Keratinocyte (primary cell): ENCODE measurements at regions not wholly inside any gene's neighbourhood (a gene's known extent, or its start where the extent isn't known, plus 50 kb on each side); places are given as distances from the start of the nearest gene placed in this dataset.
"Not testable (repeated sequence)": the region's sequence is repeated elsewhere in the genome, so short reads cannot be mapped to it uniquely, and the experiment has no call there.

Experiments used
- DNase-seq: peaks from one replicate; pipeline ENCODE4 v3.0.0-alpha.2; 2011; ENCODE audit warnings: low read depth, missing footprints, low spot score
- FAIRE-seq: peaks from 2 replicates; lab custom pipeline; 2011; peaks lifted over from hg19 to GRCh38; lab: Jason Lieb, UNC
- H2AFZ ChIP-seq: 2 replicates; pipeline ENCODE4 v1.6.0; 2012; ENCODE audit warnings: low read length, control low read depth, inconsistent platforms; ENCODE audit not compliant: control insufficient read depth
- H3K27ac ChIP-seq: 2 replicates; pipeline ENCODE4 v1.5.1; 2011; ENCODE audit warnings: low read length; ENCODE audit not compliant: control insufficient read depth, insufficient read depth
- H3K27me3 ChIP-seq: 3 replicates; pipeline ENCODE4 v1.6.0; 2011; ENCODE audit warnings: low read length; ENCODE audit not compliant: control insufficient read depth, insufficient read depth; ENCODE audit errors: extremely low read depth
- H3K36me3 ChIP-seq, 2 experiments: 2 replicates in 1 of 2; 3 replicates in 1 of 2; pipeline ENCODE4 v1.5.1; 2011; ENCODE audit warnings: low read length in 2 of 2, mild to moderate bottlenecking in 1 of 2; ENCODE audit not compliant: control insufficient read depth in 2 of 2, insufficient read depth in 2 of 2; ENCODE audit errors: extremely low read depth in 1 of 2
- H3K4me1 ChIP-seq: 3 replicates; pipeline ENCODE4 v1.5.1; 2011; ENCODE audit warnings: low read length; ENCODE audit not compliant: control insufficient read depth, insufficient read depth; ENCODE audit errors: extremely low read depth
- H3K4me2 ChIP-seq: 3 replicates; pipeline ENCODE4 v1.6.0; 2011; ENCODE audit warnings: low read depth, low read length; ENCODE audit not compliant: control insufficient read depth, insufficient read depth; ENCODE audit errors: extremely low read depth
- H3K4me3 ChIP-seq, 3 experiments: fragments of 200-600 bp in 1 of 3; sonication (generic) in 1 of 3; 2 replicates in 2 of 3; 3 replicates in 1 of 3; pipeline ENCODE4 v1.5.1; 2011 to 2016; ENCODE audit warnings: low read length in 3 of 3, mild to moderate bottlenecking in 3 of 3, control low read depth in 2 of 3, inconsistent platforms in 1 of 3, low read depth in 1 of 3, mixed read lengths in 1 of 3, mixed run types in 1 of 3, moderate library complexity in 1 of 3; ENCODE audit not compliant: control insufficient read depth in 2 of 3, insufficient read depth in 2 of 3; ENCODE audit errors: extremely low read depth in 1 of 3
- H3K79me2 ChIP-seq: 2 replicates; pipeline ENCODE4 v1.6.0; 2012; ENCODE audit warnings: low read length; ENCODE audit not compliant: control insufficient read depth, insufficient read depth
- H3K9ac ChIP-seq: 3 replicates; pipeline ENCODE4 v1.6.0; 2011; ENCODE audit warnings: low read length; ENCODE audit not compliant: control insufficient read depth, insufficient read depth; ENCODE audit errors: extremely low read depth
- H3K9me1 ChIP-seq: 3 replicates; pipeline ENCODE4 v1.6.0; 2011; ENCODE audit warnings: low read length; ENCODE audit not compliant: control insufficient read depth, insufficient read depth; ENCODE audit errors: extremely low read depth
- H3K9me3 ChIP-seq: 2 replicates; pipeline ENCODE4 v1.5.1; 2012; ENCODE audit warnings: low read depth, low read length; ENCODE audit not compliant: control insufficient read depth
- H4K20me1 ChIP-seq: 3 replicates; pipeline ENCODE4 v1.6.0; 2011; ENCODE audit warnings: low read length; ENCODE audit not compliant: control insufficient read depth, insufficient read depth; ENCODE audit errors: extremely low read depth
- CTCF ChIP-seq, 3 experiments: IDR thresholded peaks in 1 of 3; conservative IDR thresholded peaks in 1 of 3; optimal IDR thresholded peaks in 1 of 3; 2 replicates in 2 of 3; 3 replicates in 1 of 3; pipeline versions ENCODE3 to v1.5.1; 2011; ENCODE audit warnings: low read length in 3 of 3, mild to moderate bottlenecking in 3 of 3, moderate library complexity in 2 of 3, control low read depth in 1 of 3, inconsistent platforms in 1 of 3; ENCODE audit not compliant: insufficient read depth in 2 of 3; ENCODE audit errors: extremely low read depth in 1 of 3
- EZH2 ChIP-seq: IDR thresholded peaks from one replicate; pipeline ENCODE4 v1.6.1; 2012; ENCODE audit warnings: inconsistent platforms, mild to moderate bottlenecking, low read length, moderate library complexity
- dilution Hi-C: fragments of 300-500 bp; cut with MboI; formaldehyde crosslinking; loops from one replicate; pipeline ENCODE4 v1.7.0; 2020; ENCODE audit warnings: low sequenced_read_pairs; ENCODE audit not compliant: extremely low pct_ligation_motif_present

GRCh38 chr16:29112755-29113347 is 128.0 kb downstream of the LAT start:
- H2AFZ ChIP-seq, result no peak overlapping the region
- H3K4me2 ChIP-seq, result no peak overlapping the region
- no peak for DNase-seq
- no peak overlapping the region for H3K27ac ChIP-seq
- no peaks in the 10 kb centered on the region for H3K79me2 ChIP-seq
- no peaks in the 10 kb centered on the region for H3K9me1 ChIP-seq
- no peaks in the 10 kb centered on the region for H4K20me1 ChIP-seq
- no peak overlapping the region for H3K4me3 ChIP-seq
- FAIRE-seq, result no peak
- no peak overlapping the region for H3K9ac ChIP-seq
- H3K9me3 ChIP-seq, result no peaks in the 10 kb centered on the region
- peaks cover 12% of the 10 kb centered on the region for H3K27me3 ChIP-seq
- no peak for TF ChIP-seq CTCF (optimal IDR thresholded peaks at IDR 0.05 in 1 of 3, IDR thresholded peaks at IDR 0.05 in 1 of 3, conservative IDR thresholded peaks at IDR 0.05 in 1 of 3; ENCODE audit: extremely low read depth in 1 of 3, insufficient read depth in 2 of 3, low read length in 3 of 3)
- no peak for TF ChIP-seq EZH2
- H3K36me3 ChIP-seq, result no peaks in the 10 kb centered on the region
- dilution Hi-C loops, result no loop called here
- no peaks in the 10 kb centered on the region for H3K4me1 ChIP-seq

GRCh38 chr16:29111901-29112680 is 127.2 kb downstream of the LAT start:
- DNase-seq, H3K4me2 ChIP-seq, H3K9me3 ChIP-seq, dilution Hi-C loops, H4K20me1 ChIP-seq, H3K27ac ChIP-seq, FAIRE-seq, H3K9me1 ChIP-seq, H3K9ac ChIP-seq, H3K36me3 ChIP-seq, H3K4me3 ChIP-seq, H3K79me2 ChIP-seq, H3K4me1 ChIP-seq, H2AFZ ChIP-seq: not testable (repeated sequence)
- H3K27me3 ChIP-seq, result peaks cover 19% of the 10 kb centered on the region
